MCF 10A (cell line): ENCODE measurements at regions not wholly inside any gene's neighbourhood (a gene's known extent, or its start where the extent isn't known, plus 50 kb on each side); places are given as distances from the start of the nearest gene placed in this dataset.
A peak's percentile ranks its signal among the peaks of the same experiment; 100 is the strongest.

Experiments
- BruUV-seq: library from RNA; stranded (reverse); fragments of 400-500 nt; replicated peaks from 2 replicates; lab custom pipeline; 2021; lab: Mats Ljungman, UMichigan
- CTCF ChIA-PET: fragments of 300-600 bp; sonication (Branson Sonifier 250); formaldehyde crosslinking; extraction: SDS; loops from one replicate; lab custom pipeline; 2021; ENCODE audit warnings: antibody characterized with exemption, inconsistent platforms; lab: Yijun Ruan, JAX
- POLR2A ChIA-PET: fragments of 300-600, 350-650 bp; sonication (Branson Sonifier 250); formaldehyde crosslinking; extraction: SDS; loops from one replicate; lab custom pipeline; 2020; ENCODE audit warnings: antibody characterized with exemption, inconsistent platforms; lab: Yijun Ruan, JAX
- DNase-seq: peaks from one replicate; pipeline ENCODE4 v3.0.0-alpha.2; 2018; ENCODE audit not compliant: unreplicated experiment
- H3K27ac Mint-ChIP-seq: one replicate; pipeline ENCODE4 v1.8.0; 2022; ENCODE audit warnings: mild to moderate bottlenecking, low read depth, mixed read lengths; ENCODE audit not compliant: unreplicated experiment
- H3K27me3 Mint-ChIP-seq: one replicate; pipeline ENCODE4 v1.8.0; 2022; ENCODE audit warnings: mixed read lengths; ENCODE audit not compliant: insufficient read depth, unreplicated experiment
- H3K36me3 Mint-ChIP-seq: one replicate; pipeline ENCODE4 v1.8.0; 2022; ENCODE audit warnings: mild to moderate bottlenecking, moderate library complexity, mixed read lengths; ENCODE audit not compliant: insufficient read depth, unreplicated experiment
- H3K4me1 Mint-ChIP-seq: one replicate; pipeline ENCODE4 v1.8.0; 2022; ENCODE audit warnings: mixed read lengths; ENCODE audit not compliant: insufficient read depth, unreplicated experiment
- H3K4me3 Mint-ChIP-seq: one replicate; pipeline ENCODE4 v1.8.0; 2022; ENCODE audit warnings: mild to moderate bottlenecking, moderate library complexity, mixed read lengths; ENCODE audit not compliant: unreplicated experiment
- H3K9me3 Mint-ChIP-seq: one replicate; pipeline ENCODE4 v1.8.0; 2022; ENCODE audit warnings: mixed read lengths; ENCODE audit not compliant: unreplicated experiment
- intact Hi-C: fragments of 100-400 bp; cut with micrococcal nuclease; formaldehyde crosslinking; loops from 2 replicates; pipeline ENCODE4 v1.14.1; 2022
- TF ChIP-seq, protein P1 (sequence below): fragments of 200-600 bp; IDR thresholded peaks from one replicate; pipeline ENCODE4 v1.8.0; 2022; ENCODE audit warnings: antibody characterized with exemption, mild to moderate bottlenecking; ENCODE audit not compliant: unreplicated experiment

DNA sequence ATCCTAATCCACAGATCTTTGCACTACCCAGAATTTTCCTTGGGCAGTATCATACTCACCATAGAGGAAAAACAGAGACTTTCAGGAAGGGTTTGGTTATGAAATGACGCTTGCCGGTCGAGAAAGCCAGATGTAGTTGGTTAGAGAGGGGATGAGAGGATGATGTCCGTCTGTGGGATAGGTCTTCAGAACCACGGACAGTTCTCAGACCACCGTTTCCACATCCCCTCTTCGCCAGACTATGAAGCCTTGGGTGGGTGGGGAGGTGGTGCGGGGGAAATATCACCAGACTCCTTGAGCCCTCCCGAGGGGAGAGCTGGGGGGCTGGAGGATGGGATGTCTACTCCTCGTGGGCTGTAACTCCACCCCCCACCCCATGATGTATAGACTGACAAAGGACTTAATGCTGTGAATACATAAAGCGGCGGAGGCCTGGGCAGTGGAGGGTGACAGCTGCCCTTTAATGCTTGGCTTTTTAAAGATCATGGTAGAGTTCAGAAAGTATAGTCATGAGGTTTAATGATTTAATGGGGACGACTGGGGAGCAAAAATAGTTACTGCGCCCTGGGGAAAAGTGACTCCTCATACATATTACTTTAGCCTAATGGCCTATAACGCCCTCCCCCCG, 96.6 kb downstream of the MRM1 start:
- intact Hi-C loops: no loop called here
- H3K36me3 Mint-ChIP-seq: peaks cover 10% of the 10 kb centered on the region
- no TSS peak for BruUV-seq
- DNase-seq: peak; percentile 8
- peaks cover 97% of the 10 kb centered on the region for H3K27me3 Mint-ChIP-seq
- POLR2A ChIA-PET: no interaction called here
- no peaks in the 10 kb centered on the region for H3K4me1 Mint-ChIP-seq
- H3K9me3 Mint-ChIP-seq: no peaks in the 10 kb centered on the region
- no peak overlapping the region for H3K27ac Mint-ChIP-seq
- no peak overlapping the region for H3K4me3 Mint-ChIP-seq
- TF ChIP-seq, protein P1, sequence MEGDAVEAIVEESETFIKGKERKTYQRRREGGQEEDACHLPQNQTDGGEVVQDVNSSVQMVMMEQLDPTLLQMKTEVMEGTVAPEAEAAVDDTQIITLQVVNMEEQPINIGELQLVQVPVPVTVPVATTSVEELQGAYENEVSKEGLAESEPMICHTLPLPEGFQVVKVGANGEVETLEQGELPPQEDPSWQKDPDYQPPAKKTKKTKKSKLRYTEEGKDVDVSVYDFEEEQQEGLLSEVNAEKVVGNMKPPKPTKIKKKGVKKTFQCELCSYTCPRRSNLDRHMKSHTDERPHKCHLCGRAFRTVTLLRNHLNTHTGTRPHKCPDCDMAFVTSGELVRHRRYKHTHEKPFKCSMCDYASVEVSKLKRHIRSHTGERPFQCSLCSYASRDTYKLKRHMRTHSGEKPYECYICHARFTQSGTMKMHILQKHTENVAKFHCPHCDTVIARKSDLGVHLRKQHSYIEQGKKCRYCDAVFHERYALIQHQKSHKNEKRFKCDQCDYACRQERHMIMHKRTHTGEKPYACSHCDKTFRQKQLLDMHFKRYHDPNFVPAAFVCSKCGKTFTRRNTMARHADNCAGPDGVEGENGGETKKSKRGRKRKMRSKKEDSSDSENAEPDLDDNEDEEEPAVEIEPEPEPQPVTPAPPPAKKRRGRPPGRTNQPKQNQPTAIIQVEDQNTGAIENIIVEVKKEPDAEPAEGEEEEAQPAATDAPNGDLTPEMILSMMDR: no peak
- CTCF ChIA-PET: no interaction called here

- no TSS peak for BruUV-seq
- ChIA-PET POLR2A (no interaction called here), CTCF (no interaction called here)
- no peaks in the 10 kb centered on the region for H3K9me3 Mint-ChIP-seq
- H3K4me1 Mint-ChIP-seq: no peaks in the 10 kb centered on the region
- no peak overlapping the region for H3K27ac Mint-ChIP-seq
- peaks cover 6% of the 10 kb centered on the region for H3K36me3 Mint-ChIP-seq
- intact Hi-C loops: no loop called here
- no peak overlapping the region for H3K4me3 Mint-ChIP-seq
- no peak for DNase-seq
- TF ChIP-seq, protein P1: no peak
- peaks cover 70% of the 10 kb centered on the region for H3K27me3 Mint-ChIP-seq
Observed at GRCh38 chr17:36701429-36702099, 100.2 kb downstream of the MRM1 start.

GRCh38 chr17:36702636-36703035, 101.3 kb downstream of the MRM1 start:
- Mint-ChIP-seq H3K27ac (no peak overlapping the region), H3K36me3 (peaks cover 6% of the 10 kb centered on the region), H3K9me3 (no peaks in the 10 kb centered on the region), H3K4me3 (no peak overlapping the region), H3K27me3 (peaks cover 59% of the 10 kb centered on the region), H3K4me1 (no peaks in the 10 kb centered on the region)
- CTCF ChIA-PET: interaction anchor here (0.6 kb wide), 1 partner anchor 32 kb away, joined by 3 read pairs; no protein-coding TSS in a partner anchor
- POLR2A ChIA-PET: interaction anchor here (0.6 kb wide), 1 partner anchor 18 kb away, joined by 3 read pairs; no protein-coding TSS in a partner anchor
- TF ChIP-seq, protein P1: no peak
- BruUV-seq: no TSS peak
- no peak for DNase-seq
- intact Hi-C loops: no loop called here

- Mint-ChIP-seq H3K27me3 (peaks cover 56% of the 10 kb centered on the region), H3K36me3 (peaks cover 6% of the 10 kb centered on the region), H3K4me3 (no peak overlapping the region), H3K4me1 (no peaks in the 10 kb centered on the region), H3K9me3 (no peaks in the 10 kb centered on the region), H3K27ac (no peak overlapping the region)
- TF ChIP-seq, protein P1: no peak
- ChIA-PET CTCF (interaction anchor here (0.6 kb wide), 1 partner anchor 50 kb away, joined by 3 read pairs; no protein-coding TSS in a partner anchor), POLR2A (no interaction called here)
- peak; percentile 38 for DNase-seq
- BruUV-seq: no TSS peak
- intact Hi-C loops: no loop called here
Observed at GRCh38 chr17:36703860-36704266, 102.5 kb downstream of the MRM1 start.
